ENCODE measurements at regions not wholly inside any gene's neighbourhood (a gene's known extent, or its start where the extent isn't known, plus 50 kb on each side); places are given as distances from the start of the nearest gene placed in this dataset.

GRCh38 chr18:46320297-46320696, 216.1 kb downstream of the HAUS1 start:
- TF ChIP-seq CTCF (IDR thresholded peaks at IDR 0.05; ENCODE audit: low read depth, low read length) = no peak
- TF ChIP-seq, protein P1, sequence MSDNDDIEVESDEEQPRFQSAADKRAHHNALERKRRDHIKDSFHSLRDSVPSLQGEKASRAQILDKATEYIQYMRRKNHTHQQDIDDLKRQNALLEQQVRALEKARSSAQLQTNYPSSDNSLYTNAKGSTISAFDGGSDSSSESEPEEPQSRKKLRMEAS (IDR thresholded peaks at IDR 0.05; ENCODE audit: low read depth, low read length) = no peak
- TF ChIP-seq POLR2A (IDR thresholded peaks at IDR 0.05; ENCODE audit: extremely low read depth, insufficient read length) = no peak
